ENCODE measurements at regions not wholly inside any gene's neighbourhood (a gene's known extent, or its start where the extent isn't known, plus 50 kb on each side); places are given as distances from the start of the nearest gene placed in this dataset.

DNA sequence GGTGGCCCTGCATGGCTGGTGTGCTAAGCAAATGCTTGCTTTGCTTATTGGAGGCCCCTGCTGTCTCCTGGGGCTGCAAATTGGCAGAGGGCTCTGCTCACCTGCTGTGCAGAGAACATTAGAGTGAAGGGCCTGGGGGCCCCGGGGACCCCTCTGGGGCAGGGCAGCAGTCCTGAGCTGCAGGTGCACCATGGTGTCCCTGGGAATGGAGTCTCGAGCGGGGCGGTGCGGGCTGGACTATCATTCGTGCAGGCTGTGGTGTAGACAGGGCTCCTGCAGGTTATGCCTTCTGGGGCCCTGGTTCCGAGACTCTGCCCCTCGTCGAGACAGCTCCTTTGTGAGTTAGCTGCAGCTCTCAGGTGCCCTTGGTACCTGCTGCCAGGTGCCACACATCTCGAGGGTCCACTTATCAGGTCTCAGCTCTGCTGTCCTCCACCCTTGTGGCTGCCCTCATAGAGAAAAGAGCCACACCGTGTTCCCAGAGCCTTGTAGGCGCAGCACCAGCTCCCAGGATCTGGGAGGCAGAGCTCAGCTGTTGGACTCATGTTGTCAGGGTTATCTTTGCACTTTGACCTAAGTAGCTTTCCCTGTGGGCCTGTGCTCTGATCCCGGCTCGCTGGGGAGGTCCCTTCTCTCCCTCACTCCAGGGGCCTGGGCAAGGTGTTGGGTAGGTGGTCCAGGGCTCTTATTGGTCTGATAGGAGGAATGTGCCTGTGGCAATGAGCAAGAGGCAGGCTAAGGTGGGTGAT, 58.0 kb upstream of the ZNF536 start:
- no peak for DNase-seq

DNA sequence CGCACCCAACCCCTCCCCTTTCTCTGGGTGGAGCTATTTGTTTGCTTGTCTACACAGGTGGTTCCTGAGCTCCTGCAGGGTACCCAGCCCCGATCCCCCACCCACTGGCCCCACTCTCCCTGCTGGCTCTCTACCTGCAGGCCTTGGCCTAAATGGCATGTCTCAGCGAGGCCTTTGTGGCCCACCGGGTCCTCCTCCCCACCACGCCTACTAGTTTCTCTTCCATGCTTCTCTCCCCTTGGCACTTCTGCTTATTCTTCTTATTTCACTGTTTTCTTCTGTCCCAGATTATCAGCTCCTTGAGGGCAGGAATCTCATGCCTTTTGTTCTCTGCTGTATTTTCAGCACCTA, 57.4 kb upstream of the ZNF536 start:
- DNase-seq, result no peak

DNA sequence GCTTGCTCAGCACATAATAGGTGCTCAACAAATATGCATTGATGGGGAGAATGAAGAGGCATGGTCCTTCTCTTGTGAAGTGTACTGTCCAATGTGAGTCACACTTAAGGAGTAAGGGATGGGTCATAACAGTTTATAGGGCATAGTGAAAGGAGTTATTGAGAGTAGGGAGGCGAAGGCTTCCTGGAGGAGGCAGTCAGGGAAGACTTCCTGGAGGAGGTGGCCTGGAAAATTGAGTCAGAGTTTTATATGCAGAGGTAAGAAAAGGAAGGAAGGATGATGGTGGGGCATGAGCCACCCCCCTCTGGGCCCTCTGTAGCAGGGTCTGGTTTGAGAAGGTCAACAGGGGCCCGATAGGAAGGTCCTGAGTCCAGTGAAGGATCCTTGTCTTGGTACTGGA, 57.0 kb upstream of the ZNF536 start:
- DNase-seq, result no peak

DNA sequence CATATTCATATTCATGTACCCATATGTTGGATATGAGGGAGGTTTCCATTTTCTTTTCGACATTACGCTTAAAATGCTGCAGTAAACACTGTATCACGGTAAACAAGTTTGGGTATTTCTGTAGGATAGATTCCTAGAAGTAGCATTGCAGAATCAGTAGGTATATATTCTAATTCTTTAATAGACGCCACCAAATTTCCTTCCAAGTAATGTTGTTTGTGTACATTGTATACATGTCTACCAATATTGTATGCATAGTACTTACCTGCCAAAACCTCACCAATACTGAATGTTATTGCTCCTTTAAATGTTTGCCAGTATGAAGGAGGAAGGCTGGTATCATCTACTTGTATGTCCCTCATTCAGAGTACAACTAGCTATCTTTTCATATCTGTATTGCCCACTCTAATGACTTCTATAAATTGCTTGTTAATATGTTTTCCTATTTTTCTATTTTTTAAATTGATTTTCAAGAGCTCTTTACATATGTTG, 56.1 kb upstream of the ZNF536 start:
- no peak for DNase-seq

DNA sequence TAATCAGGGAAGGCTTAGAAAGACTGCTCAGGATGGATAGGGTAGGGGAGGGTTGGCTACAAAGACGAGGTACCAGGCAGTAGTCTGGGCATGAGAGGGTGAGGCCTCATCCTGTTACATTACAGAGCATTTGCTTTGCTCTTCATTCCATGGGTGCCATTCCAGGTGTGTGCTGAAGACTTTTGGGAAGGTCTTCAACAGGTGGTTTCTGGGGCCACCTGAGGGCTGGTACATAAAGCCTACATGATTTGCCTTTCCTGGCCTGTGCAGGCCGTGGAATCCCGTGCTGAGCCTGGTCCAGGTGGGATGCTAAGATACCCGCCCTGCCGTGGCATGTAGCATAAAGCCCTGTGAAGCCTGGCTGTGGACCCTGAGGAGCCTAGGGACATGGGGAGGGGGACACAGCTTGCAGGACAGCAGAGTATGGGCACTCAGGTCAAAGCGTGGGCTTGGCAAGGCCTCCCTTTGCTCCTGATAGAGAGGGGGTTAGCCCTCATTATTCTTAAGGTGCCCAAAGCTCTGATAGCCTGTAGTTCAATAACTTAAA, 55.6 kb upstream of the ZNF536 start:
- DNase-seq, result no peak

DNA sequence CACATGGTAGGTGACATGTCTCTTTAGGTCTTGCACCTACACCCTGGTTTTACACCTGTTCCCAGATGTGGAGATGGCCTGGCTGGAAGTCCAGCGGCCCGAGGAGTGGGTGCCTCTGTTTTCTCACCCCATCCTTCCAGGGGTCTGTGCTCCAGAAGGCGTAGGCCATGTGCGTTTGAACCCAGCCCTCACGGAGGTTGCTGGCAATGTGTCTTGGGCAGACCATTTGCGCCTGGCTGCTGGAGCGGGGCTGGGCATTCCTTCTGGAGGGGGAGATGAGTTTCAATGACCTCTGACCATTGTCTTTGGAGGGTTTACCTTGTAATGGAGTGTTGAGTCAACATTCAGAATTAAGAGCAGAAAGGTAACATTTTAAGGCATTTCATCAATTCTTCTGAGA, 54.8 kb upstream of the ZNF536 start:
- DNase-seq, result no peak

DNA sequence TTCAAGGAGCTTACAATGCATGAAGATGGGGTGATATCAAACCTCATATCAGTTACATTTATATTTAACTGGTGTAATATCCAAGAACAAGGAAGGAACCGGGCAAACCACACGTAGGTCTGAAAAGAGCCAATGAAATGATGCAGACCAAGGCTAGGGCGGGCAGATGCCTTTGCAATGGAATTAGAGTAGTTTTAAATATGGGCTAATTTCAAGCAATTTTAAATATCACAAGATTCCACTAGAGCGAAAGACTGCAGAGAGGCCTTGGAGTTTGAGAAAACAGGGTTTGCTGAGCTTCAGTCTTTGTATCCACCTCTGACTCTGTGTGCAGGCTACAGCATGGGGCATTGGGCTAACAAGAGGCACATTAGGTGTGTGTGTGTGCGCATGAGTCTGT, 53.9 kb upstream of the ZNF536 start:
- no peak for DNase-seq

DNA sequence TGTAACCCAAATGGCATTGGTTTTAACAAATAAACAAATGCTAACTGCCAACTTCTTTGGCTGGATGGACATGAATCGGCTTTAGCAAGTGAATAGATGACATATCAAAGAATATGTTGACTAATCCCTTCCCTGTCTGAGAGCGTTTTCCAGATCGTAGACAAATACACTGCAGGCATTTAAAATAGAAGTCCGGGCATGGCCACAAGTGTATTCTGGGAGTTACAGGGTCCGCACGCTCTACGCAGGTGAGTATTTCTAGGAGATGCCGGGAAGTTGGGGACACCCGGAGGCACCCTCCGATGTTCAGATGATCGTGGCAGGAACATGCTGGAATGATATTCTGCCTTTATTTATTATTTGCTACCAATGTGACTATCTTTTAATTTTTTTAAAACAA, 53.2 kb upstream of the ZNF536 start:
- no peak for DNase-seq

DNA sequence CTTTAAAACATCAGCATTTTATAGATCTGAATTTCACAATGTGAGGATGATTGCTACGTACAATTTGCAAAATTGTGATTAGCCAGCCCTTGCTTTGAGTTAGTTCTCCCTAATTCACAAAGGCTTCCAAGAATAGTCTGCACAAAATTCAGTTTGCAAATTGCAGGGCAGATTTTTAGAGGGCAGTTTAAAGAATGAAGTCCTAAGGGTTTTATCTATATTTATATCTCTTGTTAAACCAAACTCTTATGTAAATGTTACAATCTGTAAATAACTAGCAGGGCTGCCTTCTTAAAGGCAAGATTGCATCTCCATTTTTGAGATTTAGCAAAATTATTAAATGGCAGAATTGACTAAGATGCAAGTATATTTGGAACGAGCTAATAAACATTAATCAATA, 52.8 kb upstream of the ZNF536 start:
- no peak for DNase-seq

DNA sequence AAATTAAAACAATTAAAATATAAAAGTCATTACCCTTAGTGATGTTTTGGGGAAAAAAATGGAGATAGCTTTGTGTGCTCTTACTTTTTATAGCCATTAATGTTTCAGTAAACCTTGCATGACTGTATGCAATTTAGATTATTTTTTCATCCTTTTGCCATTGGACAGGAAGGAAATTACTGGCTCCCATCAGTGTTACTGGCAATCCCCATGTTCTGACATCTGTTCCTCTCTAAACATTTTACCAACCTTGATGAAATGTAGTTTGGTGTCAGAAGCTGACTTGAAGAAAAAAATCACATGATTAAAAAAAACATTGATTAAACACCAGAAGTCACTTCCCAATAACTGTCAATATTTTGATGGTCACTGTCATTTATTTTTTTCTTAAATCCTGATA, 52.3 kb upstream of the ZNF536 start:
- no peak for DNase-seq

DNA sequence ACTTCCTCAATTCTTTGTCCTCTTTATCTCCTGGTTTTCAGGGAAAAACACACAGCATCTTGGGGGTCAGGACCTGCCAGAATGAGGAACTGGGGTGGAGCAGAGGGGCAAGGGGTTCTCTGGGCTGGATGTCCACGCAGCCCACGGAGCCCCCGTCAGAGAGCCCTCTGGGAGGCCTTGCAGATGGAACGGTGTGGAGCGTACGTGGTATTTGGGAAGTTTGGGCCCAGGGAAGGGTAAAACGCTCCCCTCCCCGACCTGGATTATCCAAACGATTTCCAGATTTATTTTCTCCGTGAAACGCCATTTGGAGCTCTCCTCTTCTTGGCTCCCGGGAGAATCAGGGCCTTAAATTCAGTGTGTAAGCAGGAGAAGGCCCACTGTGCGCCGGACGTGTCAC, 51.7 kb upstream of the ZNF536 start:
- DNase-seq, result no peak

DNA sequence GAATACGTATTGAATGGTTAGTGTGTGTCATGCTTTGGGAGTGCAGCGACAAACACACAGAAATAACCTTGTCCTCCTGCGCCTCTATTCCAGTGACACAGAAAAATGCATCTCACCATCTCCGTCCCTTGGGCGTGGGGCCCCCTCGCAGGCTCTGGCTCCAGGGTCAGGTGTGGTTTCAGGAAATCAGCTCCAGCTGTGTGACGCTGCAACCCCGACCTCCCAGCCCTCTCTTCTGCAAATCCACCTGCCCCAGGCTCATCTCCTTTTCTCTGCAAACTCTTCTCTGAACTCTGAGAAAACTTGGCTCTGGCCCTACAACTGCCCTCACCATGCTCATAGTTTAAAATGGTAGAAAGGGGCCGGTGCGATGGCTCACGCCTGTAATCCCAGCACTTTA, 51.3 kb upstream of the ZNF536 start:
- DNase-seq, result no peak

All from fibroblast of skin of back (primary cell).